HL-60 (cell line): ENCODE measurements at regions not wholly inside any gene's neighbourhood (a gene's known extent, or its start where the extent isn't known, plus 50 kb on each side); places are given as distances from the start of the nearest gene placed in this dataset.

Experiments
- DNase-seq, 2 experiments: peaks; one replicate each; pipeline ENCODE4 v3.0.0-alpha.2; 2010 to 2020; ENCODE audit warnings: low read depth in 1 of 2, low spot score in 1 of 2
- H3K27ac ChIP-seq: fragments of 250-450 bp; sonication (Bioruptor Pico); replicated peaks from 2 replicates; pipeline ENCODE4 v1.5.1; 2020; ENCODE audit warnings: mild to moderate bottlenecking, moderate library complexity
- H3K27me3 ChIP-seq: fragments of 250-450 bp; sonication (Bioruptor Pico); 2 replicates; pipeline ENCODE4 v1.5.1; 2021; ENCODE audit warnings: mild to moderate bottlenecking, moderate library complexity; ENCODE audit not compliant: insufficient read depth, poor library complexity, severe bottlenecking
- H3K4me3 ChIP-seq: replicated peaks from 2 replicates; pipeline ENCODE4 v1.5.1; 2011; ENCODE audit warnings: mild to moderate bottlenecking, control low read depth, low read length; ENCODE audit not compliant: insufficient read depth
- GABPA ChIP-seq: IDR thresholded peaks from 2 replicates; pipeline ENCODE4 v1.6.1; 2012; ENCODE audit warnings: low read depth
- POLR2AphosphoS5 ChIP-seq: IDR thresholded peaks from 2 replicates; pipeline ENCODE4 v1.6.1; 2012; ENCODE audit warnings: low read depth
- SPI1 ChIP-seq: IDR thresholded peaks from 2 replicates; pipeline ENCODE4 v1.6.1; 2012; ENCODE audit warnings: low read depth, mild to moderate bottlenecking, borderline replicate concordance
- TF ChIP-seq, protein P1 (sequence below): IDR thresholded peaks from 2 replicates; pipeline ENCODE4 v1.6.1; 2012; ENCODE audit warnings: low read depth; ENCODE audit not compliant: insufficient replicate concordance
- TF ChIP-seq, protein P2 (sequence below): IDR thresholded peaks from one replicate; pipeline ENCODE4 v1.5.1; 2011; ENCODE audit warnings: low read length, control low read depth, inconsistent platforms; ENCODE audit not compliant: insufficient read depth

DNA sequence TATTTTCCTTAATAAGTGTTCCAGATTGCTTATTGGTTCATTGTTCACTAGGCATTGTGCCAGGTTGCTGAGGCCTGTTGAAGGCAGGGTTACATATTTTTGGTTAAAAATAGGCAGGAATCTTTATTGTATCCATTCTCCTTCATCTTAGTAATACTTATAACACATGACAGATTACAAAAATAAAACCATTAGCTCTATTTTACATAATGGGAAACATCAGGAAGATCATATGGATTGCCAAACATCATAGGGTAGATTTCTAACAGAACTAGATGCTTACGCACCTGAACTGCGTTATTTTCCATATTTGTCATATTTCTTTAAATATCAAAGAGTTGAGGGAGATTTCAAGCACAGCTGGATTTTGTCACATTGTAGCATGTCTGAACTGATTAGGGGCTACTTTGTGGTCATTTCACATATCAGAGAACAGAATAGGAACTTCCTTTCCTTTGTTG is 462.9 kb upstream of the SGO1 start:
- DNase-seq, result no peak
- H3K27me3 ChIP-seq, result no peaks in the 10 kb centered on the region
- H3K27ac ChIP-seq, result no peak overlapping the region
- TF ChIP-seq SPI1 (no peak), GABPA (no peak), POLR2AphosphoS5 (no peak)
- TF ChIP-seq, protein P1, sequence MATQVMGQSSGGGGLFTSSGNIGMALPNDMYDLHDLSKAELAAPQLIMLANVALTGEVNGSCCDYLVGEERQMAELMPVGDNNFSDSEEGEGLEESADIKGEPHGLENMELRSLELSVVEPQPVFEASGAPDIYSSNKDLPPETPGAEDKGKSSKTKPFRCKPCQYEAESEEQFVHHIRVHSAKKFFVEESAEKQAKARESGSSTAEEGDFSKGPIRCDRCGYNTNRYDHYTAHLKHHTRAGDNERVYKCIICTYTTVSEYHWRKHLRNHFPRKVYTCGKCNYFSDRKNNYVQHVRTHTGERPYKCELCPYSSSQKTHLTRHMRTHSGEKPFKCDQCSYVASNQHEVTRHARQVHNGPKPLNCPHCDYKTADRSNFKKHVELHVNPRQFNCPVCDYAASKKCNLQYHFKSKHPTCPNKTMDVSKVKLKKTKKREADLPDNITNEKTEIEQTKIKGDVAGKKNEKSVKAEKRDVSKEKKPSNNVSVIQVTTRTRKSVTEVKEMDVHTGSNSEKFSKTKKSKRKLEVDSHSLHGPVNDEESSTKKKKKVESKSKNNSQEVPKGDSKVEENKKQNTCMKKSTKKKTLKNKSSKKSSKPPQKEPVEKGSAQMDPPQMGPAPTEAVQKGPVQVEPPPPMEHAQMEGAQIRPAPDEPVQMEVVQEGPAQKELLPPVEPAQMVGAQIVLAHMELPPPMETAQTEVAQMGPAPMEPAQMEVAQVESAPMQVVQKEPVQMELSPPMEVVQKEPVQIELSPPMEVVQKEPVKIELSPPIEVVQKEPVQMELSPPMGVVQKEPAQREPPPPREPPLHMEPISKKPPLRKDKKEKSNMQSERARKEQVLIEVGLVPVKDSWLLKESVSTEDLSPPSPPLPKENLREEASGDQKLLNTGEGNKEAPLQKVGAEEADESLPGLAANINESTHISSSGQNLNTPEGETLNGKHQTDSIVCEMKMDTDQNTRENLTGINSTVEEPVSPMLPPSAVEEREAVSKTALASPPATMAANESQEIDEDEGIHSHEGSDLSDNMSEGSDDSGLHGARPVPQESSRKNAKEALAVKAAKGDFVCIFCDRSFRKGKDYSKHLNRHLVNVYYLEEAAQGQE, result no peak
- TF ChIP-seq, protein P2, sequence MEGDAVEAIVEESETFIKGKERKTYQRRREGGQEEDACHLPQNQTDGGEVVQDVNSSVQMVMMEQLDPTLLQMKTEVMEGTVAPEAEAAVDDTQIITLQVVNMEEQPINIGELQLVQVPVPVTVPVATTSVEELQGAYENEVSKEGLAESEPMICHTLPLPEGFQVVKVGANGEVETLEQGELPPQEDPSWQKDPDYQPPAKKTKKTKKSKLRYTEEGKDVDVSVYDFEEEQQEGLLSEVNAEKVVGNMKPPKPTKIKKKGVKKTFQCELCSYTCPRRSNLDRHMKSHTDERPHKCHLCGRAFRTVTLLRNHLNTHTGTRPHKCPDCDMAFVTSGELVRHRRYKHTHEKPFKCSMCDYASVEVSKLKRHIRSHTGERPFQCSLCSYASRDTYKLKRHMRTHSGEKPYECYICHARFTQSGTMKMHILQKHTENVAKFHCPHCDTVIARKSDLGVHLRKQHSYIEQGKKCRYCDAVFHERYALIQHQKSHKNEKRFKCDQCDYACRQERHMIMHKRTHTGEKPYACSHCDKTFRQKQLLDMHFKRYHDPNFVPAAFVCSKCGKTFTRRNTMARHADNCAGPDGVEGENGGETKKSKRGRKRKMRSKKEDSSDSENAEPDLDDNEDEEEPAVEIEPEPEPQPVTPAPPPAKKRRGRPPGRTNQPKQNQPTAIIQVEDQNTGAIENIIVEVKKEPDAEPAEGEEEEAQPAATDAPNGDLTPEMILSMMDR, result no peak
- H3K4me3 ChIP-seq, result no peak overlapping the region

DNA sequence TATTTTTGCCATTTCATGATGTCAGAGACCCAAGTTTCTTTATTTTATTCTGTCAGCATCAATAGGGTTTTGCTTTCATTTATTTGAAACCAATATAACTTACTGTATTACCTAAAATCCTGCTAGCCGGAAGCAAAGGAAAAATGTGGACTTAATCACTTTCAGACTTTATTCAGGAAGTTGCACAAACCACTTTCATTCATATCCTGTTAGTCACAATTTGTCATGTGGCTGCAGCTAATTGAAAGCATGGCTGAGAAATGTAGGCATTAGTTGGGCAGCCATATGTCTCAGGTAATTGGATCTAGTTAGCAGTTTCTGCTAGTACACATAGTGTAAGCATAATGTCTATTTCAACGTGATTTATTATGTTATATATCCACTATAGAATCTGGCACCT is 462.3 kb upstream of the SGO1 start:
- TF ChIP-seq, protein P1, result no peak
- Histone ChIP-seq H3K27ac (no peak overlapping the region), H3K27me3 (no peaks in the 10 kb centered on the region), H3K4me3 (no peak overlapping the region)
- DNase-seq, result no peak

DNA sequence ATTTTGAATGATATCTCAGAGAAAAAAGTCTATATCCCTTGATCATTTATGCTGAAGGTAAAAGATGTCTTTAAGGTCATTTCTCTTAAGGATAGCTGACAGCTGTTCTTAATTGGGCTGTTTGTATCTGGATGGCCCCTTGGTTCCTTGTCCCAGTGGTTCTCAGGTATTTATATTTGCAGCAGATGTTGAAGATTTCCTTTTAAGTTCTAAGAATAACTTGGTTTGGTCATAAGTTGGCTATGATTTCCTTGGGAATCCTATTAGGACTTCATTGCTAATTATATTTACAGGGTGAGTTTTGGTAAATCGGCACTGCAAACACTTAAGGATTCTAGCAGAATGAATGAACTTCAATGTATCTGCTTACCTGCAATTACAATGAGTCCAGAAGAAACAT is 460.4 kb upstream of the SGO1 start:
- DNase-seq, result no peak
- H3K4me3 ChIP-seq, result no peak overlapping the region
- H3K27ac ChIP-seq, result no peak overlapping the region
- no peak for TF ChIP-seq POLR2AphosphoS5
- TF ChIP-seq, protein P1, result no peak
- TF ChIP-seq, protein P2, result no peak
- no peak for TF ChIP-seq GABPA
- TF ChIP-seq SPI1, result no peak
- H3K27me3 ChIP-seq, result no peaks in the 10 kb centered on the region

DNA sequence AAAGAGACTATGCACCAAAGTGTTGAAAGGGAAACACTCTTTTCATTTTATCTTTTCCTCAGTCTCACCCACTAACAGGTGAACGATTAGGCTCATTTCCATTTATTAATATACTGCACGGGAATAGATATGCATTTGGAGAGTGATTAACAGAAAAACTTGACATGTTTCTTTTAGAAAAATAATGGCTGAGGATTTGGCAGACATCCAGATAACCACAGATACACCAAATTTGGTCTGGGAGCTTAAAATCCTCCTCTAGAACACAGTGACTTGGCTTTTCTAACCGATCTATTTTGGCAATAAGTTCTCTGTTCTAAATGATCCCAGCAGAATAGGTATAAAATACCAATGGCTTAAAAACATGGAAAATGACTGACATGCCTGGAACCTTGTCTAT is 459.3 kb upstream of the SGO1 start:
- no peaks in the 10 kb centered on the region for H3K27me3 ChIP-seq
- no peak overlapping the region for H3K4me3 ChIP-seq
- no peak overlapping the region for H3K27ac ChIP-seq
- TF ChIP-seq POLR2AphosphoS5 (no peak), SPI1 (no peak)
- TF ChIP-seq, protein P1, result no peak
- TF ChIP-seq, protein P2, result no peak
- DNase-seq, result no peak
